HPDE6-E6E7 (cell line): ENCODE measurements at regions not wholly inside any gene's neighbourhood (a gene's known extent, or its start where the extent isn't known, plus 50 kb on each side); places are given as distances from the start of the nearest gene placed in this dataset.

Source experiments
- DNase-seq: peaks from one replicate; pipeline ENCODE4 v3.0.0; 2011; ENCODE audit warnings: missing footprints; ENCODE audit errors: extremely low spot score

DNA sequence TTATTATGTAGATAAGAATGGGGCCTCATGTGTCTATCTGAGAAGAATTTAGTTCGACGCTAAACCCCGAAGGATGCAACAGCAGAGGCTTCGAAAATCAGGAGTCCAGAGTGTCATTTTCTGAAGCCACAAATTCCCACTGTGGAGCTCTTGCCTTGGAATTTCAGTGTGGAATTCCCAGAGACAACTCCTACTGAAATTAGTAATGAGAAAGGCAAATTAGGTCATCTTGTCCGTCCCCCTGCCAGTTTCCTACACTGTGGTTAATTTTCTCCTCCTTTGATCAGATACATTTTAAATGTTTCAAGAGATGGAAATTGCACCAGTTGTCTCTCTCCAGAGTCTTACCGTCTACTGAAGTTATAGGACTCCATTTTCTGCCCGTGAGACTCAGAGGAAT lies 633.6 kb downstream of the BNC2 start:
- DNase-seq, result no peak

DNA sequence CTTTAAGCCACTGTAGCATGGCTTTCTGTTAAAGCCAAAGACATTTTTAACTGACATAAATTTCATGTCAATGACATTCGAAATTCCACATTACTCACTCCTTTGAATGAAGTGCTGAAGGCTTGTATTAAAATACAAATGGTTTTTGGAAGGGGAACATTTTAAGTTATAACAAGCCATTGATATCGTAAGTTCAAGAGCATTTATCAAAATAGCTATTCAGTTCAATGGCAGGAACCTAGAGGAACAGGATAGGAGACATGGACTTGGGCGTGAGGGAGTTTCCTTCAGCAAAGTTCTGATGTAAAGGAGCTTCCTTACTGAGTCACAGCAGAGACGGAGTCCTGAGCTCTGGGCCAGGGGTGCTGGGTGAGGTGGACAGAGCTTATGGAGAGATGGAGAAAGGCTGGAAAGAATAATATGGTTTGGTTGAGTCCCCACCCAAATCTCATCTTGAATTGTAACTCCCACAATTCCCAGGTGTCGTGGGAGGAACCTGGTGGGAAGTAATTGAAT lies 631.8 kb downstream of the BNC2 start:
- no peak for DNase-seq

DNA sequence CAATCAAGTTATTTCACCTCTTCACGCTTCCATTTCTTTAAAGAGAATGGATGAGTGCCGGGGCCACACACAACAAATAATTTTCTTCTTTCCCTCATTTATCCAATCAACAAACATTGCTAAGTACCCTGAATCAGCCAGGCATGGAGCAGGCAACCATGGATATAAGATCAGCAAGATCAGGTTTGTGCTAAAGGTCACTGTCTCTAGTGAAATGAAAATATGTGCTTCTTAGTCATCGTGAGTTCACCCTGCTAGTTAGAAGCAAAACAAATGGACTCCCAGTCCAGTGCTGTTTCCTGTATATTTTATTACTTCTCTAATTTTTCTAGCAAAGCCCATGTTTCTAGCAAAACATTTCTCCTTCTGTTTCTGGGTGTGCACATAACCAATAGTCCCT lies 629.2 kb downstream of the BNC2 start:
- no peak for DNase-seq

DNA sequence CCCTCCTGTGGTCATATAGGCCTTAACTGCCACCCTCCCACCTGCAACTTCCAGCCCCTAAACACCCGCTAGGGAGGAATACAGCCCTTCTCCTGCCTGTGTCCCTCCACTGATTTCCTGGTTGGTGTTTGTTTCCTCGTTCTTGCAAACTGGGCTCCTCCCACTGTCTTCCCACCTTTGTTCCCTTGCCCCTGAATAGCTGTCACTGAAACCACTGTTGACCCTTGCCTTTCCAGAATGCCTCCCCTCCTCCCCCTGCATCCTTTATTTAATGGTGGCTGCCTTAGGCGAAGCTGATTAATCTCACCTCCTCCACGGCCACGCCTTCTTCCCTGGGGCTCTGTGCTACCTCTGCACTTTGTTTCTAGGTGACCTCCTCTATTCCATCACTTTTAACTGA lies 626.7 kb downstream of the BNC2 start:
- no peak for DNase-seq

DNA sequence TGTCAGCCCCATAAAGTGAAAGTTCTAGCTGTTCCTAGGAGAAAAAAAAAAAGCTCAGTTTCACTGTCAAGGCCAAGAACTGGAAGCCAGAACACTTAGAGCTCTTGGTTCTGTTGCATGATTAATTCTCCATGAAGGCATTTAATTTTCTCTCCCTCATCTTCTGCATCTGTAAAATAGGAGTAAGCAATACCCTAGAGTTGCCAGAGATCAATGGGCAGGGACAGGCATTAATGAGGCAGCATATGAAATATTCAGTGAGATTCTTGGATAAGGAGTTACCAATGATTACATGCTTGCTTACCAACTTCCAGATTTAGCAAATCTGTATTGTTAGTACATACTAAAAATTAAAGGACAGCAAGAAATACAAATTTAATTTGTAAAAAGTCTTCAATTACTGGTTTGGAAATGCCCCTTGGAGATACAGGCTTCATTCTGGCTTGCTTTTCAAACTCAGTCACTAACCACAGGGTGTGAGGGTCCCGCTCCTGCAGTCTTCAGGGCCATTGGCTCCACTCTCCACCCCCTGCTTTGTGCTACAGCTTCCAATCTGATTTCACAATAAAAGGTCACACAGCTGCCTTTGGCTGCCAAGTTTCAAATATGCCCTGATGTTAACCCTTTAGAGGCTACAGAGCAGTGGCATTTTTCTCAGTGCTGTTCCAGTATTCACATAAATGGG lies 624.6 kb downstream of the BNC2 start:
- no peak for DNase-seq

DNA sequence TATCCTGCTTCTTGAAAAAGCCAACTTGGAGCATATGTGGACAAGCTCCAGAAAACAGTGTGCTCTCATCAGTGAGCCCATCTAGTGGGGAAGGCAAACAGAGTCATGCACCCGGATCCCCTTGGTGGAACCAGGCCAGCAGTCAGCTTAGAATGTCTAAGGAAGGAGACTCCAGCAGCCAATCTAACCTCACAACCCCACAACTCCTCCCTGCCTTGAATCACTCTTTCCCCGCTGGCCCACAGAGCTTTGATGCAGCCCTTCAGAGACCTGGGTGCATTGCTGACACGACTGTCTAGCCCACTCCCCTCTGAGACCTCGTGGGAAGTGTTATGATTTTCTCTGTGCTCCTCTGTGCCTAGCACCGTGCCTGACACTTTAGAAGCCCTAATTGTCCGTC lies 623.7 kb downstream of the BNC2 start:
- no peak for DNase-seq

DNA sequence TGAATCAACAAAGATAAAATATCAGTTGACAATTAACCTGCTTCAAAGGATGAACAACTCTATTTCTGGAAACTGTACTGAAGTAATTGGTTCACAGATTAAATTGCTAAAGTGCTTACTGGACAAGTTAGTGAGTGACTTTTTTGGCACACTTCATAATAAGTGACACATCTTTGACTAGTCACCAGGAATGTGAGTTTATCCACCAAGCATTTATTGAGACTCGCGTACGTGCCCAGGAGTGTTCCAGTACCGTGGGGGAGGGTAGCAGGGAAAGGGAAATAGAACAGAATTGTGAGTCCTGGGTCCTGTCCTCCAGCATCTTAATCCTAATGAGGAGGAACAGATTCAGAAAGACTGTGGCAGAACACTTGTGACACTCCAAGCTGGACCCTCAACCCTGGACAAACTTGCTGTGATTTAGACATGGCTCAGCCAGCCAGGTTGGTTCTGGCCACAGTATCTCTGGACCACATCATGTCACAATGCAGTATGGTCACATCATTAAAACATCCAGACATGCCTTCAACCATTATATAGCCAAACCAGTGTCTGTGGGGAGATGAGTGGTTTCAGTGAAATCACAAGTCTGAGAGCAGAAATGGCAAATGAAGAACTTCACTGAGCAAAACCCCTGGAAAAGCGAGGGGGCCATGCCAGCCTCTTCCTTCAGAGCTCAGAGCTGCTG lies 623.1 kb downstream of the BNC2 start:
- DNase-seq, result no peak

DNA sequence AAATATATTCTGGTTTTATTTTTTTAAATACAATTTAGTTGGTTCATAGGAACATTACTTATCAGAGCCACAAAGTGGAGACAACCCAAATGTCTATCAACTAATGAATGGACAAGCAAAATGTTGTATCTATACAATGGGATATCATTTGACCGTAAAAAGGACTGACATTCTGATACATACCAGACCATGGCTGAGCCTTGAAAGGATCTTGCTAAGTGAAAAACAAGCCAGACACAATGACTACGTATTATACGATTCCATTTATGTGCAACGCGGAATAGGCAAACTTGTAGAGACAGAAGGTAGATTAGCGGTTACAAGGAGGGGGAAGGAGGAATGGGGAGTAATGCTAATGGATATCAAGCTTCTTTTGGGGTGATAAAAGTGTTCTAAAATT lies 621.6 kb downstream of the BNC2 start:
- DNase-seq, result no peak

DNA sequence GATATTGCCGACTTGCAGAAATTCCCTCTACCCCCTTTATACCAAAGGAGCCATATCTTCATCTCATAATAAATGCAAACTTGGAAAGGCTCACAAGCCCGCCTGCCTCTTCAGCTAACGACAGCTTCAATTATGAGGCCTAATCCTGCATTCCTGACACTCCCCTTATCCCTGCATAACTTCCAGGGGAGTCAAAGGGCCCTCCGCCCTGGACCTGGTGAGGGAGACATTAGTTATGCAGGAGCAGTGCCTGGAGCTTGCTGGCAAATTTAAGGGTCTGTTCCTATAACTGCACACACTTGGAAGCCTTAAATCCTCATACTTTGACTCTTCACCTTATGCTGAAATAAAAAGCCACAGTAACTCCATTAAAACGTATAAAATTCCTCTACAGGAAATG lies 617.9 kb downstream of the BNC2 start:
- no peak for DNase-seq

DNA sequence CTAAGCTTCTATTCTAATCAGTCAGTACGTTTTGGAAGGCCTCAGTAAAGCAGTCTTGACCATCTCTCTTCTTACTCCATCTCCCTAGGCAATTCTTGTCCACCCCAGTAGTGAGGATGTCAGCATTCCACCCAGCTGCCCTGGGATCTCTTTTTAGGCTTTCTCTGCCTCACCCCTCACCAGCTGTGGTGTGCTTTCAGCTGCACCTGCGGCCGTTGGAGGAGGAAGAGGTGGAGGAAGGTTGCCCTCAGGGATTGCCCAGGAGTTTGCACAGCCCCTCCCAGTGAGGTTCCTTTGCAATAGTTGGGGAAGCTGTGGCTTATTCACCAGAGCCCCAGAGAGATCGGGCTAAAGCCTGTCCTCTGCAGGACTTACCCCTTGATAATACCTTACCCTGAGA lies 615.8 kb downstream of the BNC2 start:
- DNase-seq, result no peak

DNA sequence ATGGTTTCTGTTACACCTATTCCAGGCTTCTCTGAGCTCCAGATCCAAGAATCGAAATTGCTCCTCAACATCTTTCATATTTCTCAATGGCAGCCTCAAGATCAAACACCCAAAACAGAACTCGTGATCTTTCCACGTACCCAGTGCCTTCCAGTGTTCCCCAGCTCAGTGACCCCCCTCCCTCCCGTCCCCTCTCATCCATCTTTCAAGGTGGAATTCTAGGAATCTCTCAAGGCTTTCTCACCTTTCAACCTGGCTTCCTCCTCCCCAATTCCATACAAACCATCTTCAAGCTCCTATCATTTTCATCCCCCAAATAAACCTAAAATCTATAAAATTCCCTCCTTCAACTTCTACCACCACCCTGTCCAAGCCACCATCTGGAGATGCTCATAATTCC lies 615.3 kb downstream of the BNC2 start:
- DNase-seq, result no peak

DNA sequence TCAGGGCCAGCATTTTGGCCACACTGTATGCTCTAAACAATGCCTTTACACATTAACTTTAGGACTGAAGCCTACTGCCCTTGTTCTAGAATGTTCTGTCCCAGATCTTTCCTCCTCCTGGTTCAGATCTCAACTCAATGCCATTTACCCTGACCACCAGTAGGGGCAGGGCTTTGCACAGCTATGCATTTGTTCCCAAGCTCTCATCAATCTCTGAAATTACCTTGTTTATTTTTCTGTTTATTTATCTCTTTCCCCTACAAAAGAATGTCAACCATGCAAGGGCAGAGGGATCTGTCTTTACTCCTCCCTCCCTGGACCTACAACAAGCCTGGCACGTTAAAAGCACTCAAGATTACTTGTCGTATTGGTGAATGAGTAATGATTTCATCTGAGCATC lies 612.9 kb downstream of the BNC2 start:
- DNase-seq, result no peak

DNA sequence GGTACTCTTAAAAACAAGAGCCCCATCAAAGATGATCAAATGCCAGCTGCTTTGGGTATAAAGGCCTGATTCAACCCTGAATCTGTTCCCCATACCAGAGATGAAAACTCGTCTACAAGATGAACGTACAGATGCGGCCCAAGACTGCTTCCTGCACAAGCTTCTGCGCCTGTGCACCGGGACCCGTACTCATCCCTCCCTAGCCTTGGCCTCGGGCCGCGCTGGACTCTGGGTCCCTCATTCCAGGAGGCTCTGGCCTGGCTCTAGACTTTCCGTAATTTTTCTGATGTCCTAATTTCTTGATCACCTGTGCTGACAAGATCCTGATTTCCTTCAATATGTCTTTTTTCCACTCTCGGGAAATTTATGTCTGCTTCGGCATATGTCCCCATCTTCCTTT lies 612.3 kb downstream of the BNC2 start:
- no peak for DNase-seq

DNA sequence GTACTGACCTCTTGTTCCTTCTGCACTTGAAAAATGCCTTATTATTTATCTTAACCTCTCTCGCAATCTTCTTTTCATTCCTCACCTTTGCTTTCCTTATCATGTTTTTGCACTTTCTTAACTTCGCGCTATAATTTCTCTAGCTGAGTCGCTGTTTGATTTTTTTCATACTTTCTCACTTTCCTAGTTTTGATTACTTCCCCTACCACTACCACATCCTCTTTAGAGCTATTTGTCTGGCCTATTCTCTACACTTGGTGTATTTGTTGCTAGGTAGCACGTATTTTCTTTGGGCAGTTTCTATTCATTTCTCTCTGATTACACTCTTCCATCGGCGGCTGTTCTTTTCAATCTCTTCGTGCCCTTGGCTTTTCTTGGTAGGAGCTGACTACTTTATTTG lies 611.8 kb downstream of the BNC2 start:
- no peak for DNase-seq

DNA sequence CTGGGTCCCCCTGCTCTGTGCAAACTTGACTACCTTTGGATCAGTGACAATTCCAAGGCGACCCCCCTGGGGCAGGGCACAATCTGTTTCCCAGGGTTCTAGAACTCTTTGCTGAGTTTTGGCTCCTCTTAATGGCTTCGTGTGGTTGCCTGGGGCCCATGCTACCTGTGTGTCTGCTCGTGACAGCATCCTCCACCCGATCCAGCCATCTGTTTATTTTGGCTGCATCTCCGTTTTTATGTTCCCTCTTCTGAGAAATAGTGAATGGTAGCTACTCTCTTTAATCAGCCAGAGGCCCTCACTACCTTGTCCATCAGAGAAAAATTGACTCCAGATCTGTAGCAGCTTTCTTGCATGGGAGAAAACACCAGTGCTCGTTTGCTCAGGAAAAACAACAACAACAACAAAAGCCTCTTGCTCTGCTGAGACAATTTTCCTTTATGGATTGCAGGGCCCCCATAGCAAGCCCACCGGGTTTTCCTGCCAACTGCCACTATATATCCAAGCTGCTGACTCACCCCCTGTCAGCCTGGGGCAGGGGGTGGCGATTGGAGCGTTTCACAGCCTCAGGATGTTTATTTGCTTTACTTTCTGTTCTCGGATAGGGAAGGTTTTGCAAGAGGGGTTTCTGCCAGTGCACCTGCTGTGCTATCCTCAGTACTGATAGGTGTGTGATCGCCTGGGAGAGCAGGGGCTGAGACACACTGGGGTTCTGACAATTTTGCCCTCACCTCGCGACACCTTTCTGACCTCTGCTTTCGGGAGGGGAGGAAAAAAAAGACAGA lies 607.8 kb downstream of the BNC2 start:
- no peak for DNase-seq

DNA sequence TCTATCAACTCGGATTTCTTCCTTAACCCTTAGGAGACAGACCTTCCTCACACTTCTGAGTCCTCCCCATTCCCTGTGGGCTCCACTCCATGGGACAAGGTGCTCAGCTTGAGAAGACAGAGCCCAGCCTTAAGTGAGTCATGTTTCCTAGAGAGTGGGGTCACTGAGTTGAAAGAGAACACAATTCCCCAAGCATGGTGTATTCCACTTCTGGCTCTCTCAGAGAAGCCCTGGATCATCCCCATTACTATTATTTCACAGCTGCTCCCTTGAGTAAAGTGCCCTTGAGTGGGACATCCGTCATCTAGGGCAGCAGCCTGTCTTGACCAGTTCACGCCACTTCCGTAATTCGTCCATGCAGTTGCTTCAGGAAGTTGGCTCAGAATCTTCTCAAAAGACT lies 604.8 kb downstream of the BNC2 start:
- no peak for DNase-seq

DNA sequence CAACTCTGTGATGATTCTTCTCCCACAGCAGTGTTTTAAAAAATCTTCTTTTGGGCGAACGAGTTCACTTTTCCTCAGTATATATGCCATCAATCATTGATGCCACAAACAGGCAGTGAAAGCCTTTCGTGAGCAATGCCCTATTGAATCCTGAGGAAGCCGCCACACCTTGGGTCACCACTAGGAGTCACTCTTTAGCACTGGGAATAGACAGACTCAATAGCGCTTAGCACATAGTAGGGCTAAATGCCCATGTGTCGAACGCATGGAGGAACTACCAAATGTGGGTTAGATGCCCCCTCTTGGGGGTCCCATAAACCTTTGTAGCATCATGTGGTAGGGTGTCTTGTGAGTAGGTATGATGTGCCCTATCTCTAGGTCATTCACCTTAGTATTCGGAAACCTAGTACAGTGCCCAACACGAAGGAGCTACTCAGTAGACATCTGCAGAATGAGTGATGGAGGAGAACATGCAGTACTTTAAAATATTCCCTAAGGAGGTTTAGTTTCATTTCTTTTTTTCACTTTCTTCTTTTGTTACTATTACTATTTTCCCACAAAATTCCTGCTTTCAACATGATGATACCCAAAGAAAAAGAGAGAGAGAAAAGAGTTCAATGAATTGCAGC lies 603.7 kb downstream of the BNC2 start:
- no peak for DNase-seq

DNA sequence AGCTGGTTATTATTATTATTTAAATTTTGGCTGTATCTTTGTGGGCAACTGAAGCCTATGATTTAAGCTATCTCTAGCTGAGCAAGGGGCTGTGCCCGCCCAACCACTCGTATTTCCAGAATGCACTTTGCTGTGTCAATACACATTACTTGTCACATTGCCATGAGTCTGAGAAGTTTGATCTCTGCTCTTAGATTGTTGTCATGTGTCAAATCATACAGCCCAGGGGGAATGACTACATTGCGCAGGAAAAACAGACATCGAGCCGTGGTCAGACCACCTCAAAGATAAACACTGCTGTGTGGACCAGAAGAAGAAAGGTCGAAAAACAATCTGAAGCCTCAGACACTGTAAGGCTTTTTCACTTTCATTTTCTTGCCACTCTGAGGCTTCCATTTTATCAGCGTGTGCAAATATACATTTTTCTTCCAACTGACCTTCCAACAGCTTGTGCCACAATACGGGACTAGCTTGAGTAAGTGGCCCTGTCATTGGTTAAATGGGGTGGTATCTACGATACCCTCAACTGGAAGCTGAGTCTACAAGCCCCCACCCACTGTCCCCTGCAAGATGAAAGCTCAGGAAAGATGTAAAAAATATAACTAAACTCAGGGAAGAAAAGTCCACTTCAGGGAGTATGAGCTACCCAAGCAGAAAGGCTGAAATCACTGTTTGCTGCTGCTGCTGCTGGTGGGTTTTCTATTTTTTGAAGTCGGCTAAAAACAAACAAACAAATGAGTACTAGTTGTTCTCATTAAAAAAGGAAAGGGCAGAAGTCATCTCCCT lies 603.0 kb downstream of the BNC2 start:
- no peak for DNase-seq

DNA sequence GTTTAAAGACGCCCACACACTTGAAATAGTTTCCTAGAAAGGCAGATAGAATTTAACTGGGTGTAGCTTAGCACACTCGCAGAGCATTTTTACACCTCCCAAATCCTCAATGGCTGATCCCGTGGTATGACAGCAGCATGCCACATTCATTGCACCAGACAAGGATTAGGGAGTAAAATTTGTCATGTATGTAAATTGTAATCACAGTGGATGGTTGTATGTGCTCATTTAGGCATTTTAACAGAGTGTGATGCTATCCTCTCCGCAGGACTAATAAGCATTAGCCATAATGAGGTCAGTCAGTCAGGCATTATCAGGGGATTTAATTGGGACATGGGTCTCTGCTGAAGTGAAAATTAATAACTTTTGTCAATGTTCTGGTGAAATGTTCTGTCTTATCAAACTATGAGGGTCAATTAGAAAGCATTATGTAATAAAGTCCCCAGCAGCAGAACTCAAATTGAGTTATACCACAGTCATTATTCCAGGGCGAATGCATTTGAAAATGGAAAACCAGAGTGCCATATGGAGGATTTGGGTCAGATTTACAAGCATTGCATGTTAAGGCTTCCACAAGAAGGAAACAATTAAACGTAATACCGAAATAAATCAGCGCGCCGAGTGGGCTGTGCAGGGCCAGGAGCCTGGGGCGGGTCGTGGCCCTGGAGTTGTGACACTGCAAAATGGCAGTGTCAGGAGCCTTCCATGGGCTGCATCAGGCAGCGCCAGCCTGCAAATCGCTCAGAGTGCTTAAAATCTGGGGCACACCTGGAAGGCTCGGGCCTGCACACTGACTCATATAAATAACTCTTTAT lies 602.2 kb downstream of the BNC2 start:
- DNase-seq, result no peak

DNA sequence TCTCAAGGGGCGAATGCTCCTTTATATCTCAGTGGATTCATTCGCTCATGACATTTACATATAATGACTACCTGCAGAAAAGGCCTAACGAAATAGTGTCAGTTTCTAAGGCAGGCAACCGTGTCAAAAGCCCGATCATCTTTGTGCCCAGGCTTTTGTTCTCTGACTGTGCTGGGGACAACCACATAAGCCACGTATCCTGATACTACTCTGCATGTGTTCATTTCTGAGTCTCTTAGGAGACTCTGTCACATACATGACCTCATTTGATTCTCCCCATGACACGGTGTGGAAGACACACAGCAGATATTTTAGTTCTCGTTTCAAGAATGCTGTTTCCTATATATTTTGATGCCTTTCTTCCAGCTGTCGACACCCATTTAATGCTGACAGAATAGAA lies 598.5 kb downstream of the BNC2 start:
- DNase-seq, result no peak

DNA sequence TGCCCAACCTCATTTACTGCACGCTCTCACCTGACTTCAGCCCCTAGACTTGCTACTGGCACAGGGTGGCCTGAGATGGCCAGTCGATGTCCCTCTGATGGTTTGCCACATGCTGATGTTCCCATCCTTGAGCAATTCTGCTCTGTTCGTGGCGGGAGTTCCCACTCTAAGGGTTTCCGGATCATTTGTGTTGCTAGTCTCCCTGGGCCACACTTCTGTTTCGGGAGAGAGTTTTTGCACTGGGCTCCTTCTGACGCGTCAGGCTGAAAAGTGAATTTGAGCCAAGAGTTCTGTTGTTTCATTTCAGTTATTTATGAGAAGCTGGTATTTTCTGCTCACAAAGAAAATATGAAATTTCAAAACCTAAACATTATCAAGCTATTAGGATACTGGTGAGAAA lies 597.7 kb downstream of the BNC2 start:
- DNase-seq, result no peak
